Ascending aorta (tissue), 2 donors: ENCODE measurements at regions not wholly inside any gene's neighbourhood (a gene's known extent, or its start where the extent isn't known, plus 50 kb on each side); places are given as distances from the start of the nearest gene placed in this dataset.

Experiments used
- DNase-seq, 2 donors: peaks; one replicate each; pipeline ENCODE4 v3.0.0-alpha.2; 2019; ENCODE audit warnings: low spot score in 2 of 2
- H3K27ac ChIP-seq, 2 donors: fragments of 200-600 bp; sonication (generic); one replicate each; pipeline ENCODE4 v1.5.1; 2016 to 2017; ENCODE audit warnings: mild to moderate bottlenecking in 1 of 2
- H3K27me3 ChIP-seq: fragments of 200-600 bp; sonication (generic); one replicate; pipeline ENCODE4 v1.5.1; 2017
- H3K36me3 ChIP-seq, 2 donors: fragments of 200-600 bp; sonication (generic); one replicate each; pipeline ENCODE4 v1.5.1; 2016
- H3K4me1 ChIP-seq, 2 donors: fragments of 200-600 bp; sonication (generic); one replicate each; pipeline ENCODE4 v1.5.1; 2016 to 2017; ENCODE audit warnings: mild to moderate bottlenecking in 1 of 2
- H3K4me3 ChIP-seq, 2 donors: fragments of 200-600 bp; sonication (generic); one replicate each; pipeline ENCODE4 v1.5.1; 2016 to 2017; ENCODE audit warnings: mild to moderate bottlenecking in 1 of 2
- H3K9me3 ChIP-seq, 2 donors: fragments of 200-600 bp; sonication (generic); one replicate each; pipeline ENCODE4 v1.5.1; 2016
- CTCF ChIP-seq, 3 experiments: fragments of 200-600 bp in 2 of 3; fragments of 450-650 bp in 1 of 3; sonication (generic) in 2 of 3; IDR thresholded peaks; one replicate each; pipeline ENCODE4 v1.5.1; 2016 to 2019; ENCODE audit warnings: antibody characterized with exemption in 3 of 3, mild to moderate bottlenecking in 1 of 3, moderate library complexity in 1 of 3
- intact Hi-C: fragments of 100-400 bp; cut with DNase I; formaldehyde crosslinking; loops from one replicate; pipeline ENCODE4 v1.15.1; 2023

- Histone ChIP-seq H3K27me3 (no peaks in the 10 kb centered on the region), H3K36me3 (no peaks in the 10 kb centered on the region), H3K4me3 (no peak overlapping the region), H3K4me1 (no peaks in the 10 kb centered on the region), H3K27ac (no peak overlapping the region), H3K9me3 (no peaks in the 10 kb centered on the region)
- no peak for DNase-seq
- intact Hi-C loops: no loop called here
- TF ChIP-seq CTCF (IDR thresholded peaks at IDR 0.05): no peak
These were observed 158.2 kb downstream of the TRIM29 start for GRCh38 chr11:119979701-119980100.

- intact Hi-C loops: no loop called here
These were observed 159.2 kb downstream of the TRIM29 start for GRCh38 chr11:119978696-119979095.

GRCh38 chr11:119977881-119978280 lies 160.0 kb downstream of the TRIM29 start:
- no peaks in the 10 kb centered on the region for H3K4me1 ChIP-seq
- intact Hi-C loops: no loop called here
- no peak overlapping the region for H3K4me3 ChIP-seq
- no peaks in the 10 kb centered on the region for H3K27me3 ChIP-seq
- H3K27ac ChIP-seq: no peak overlapping the region
- peak in 1 of 2 donors; percentile 31 for DNase-seq
- no peak for TF ChIP-seq CTCF (IDR thresholded peaks at IDR 0.05)
- H3K9me3 ChIP-seq: no peaks in the 10 kb centered on the region
- H3K36me3 ChIP-seq: no peaks in the 10 kb centered on the region

More at GRCh38 chr11:119978696-119979095, 159.2 kb downstream of the TRIM29 start:
- Histone ChIP-seq H3K4me3 (no peak overlapping the region), H3K4me1 (no peaks in the 10 kb centered on the region), H3K27ac (no peak overlapping the region), H3K27me3 (no peaks in the 10 kb centered on the region), H3K9me3 (no peaks in the 10 kb centered on the region), H3K36me3 (no peaks in the 10 kb centered on the region)
- peak in 1 of 2 donors; percentile 39 for DNase-seq
- TF ChIP-seq CTCF (IDR thresholded peaks at IDR 0.05): no peak

GRCh38 chr11:119977561-119977860 lies 160.4 kb downstream of the TRIM29 start:
- TF ChIP-seq CTCF (IDR thresholded peaks at IDR 0.05): no peak
- intact Hi-C loops: no loop called here
- Histone ChIP-seq H3K4me1 (no peaks in the 10 kb centered on the region), H3K27ac (no peak overlapping the region), H3K36me3 (no peaks in the 10 kb centered on the region), H3K9me3 (no peaks in the 10 kb centered on the region), H3K4me3 (no peak overlapping the region), H3K27me3 (no peaks in the 10 kb centered on the region)
- DNase-seq: no peak

- Histone ChIP-seq H3K27me3 (no peaks in the 10 kb centered on the region), H3K27ac (no peak overlapping the region), H3K4me3 (no peak overlapping the region), H3K9me3 (no peaks in the 10 kb centered on the region), H3K36me3 (no peaks in the 10 kb centered on the region), H3K4me1 (no peaks in the 10 kb centered on the region)
- intact Hi-C loops: no loop called here
- TF ChIP-seq CTCF (IDR thresholded peaks at IDR 0.05): no peak
- peak in 1 of 2 donors; percentile 44 for DNase-seq
These were observed 160.9 kb downstream of the TRIM29 start for GRCh38 chr11:119976805-119977560.
